PC-3 (cell line): ENCODE measurements at regions not wholly inside any gene's neighbourhood (a gene's known extent, or its start where the extent isn't known, plus 50 kb on each side); places are given as distances from the start of the nearest gene placed in this dataset.

ENCODE experiments used
- CTCF ChIP-seq: fragments of 300-600 bp; sonication (generic); conservative IDR thresholded peaks from 2 replicates; pipeline ENCODE4 v1.5.1; 2017; ENCODE audit warnings: antibody characterized with exemption, low read depth, mild to moderate bottlenecking, low read length
- EZH2 ChIP-seq: fragments of 300-600 bp; sonication (generic); IDR thresholded peaks from one replicate; pipeline ENCODE4 v1.6.1; 2017; ENCODE audit warnings: antibody characterized with exemption, mild to moderate bottlenecking, low read length; ENCODE audit not compliant: unreplicated experiment

GRCh38 chr1:78716186-78716585 is 66.6 kb downstream of the IFI44 start:
- TF ChIP-seq CTCF: no peak
- TF ChIP-seq EZH2: no peak
